NB4 (cell line): ENCODE measurements at regions not wholly inside any gene's neighbourhood (a gene's known extent, or its start where the extent isn't known, plus 50 kb on each side); places are given as distances from the start of the nearest gene placed in this dataset.

ENCODE experiments used
- CTCF ChIP-seq: IDR thresholded peaks from one replicate; pipeline ENCODE4 v1.5.1; 2012; ENCODE audit warnings: low read depth, low read length
- MYC ChIP-seq: IDR thresholded peaks from 2 replicates; pipeline ENCODE4 v1.6.1; 2011; ENCODE audit warnings: low read depth, low read length
- POLR2A ChIP-seq: IDR thresholded peaks from 2 replicates; pipeline ENCODE4 v1.6.1; 2011; ENCODE audit warnings: mild to moderate bottlenecking; ENCODE audit not compliant: insufficient read length; ENCODE audit errors: extremely low read depth
- TF ChIP-seq, protein P1 (sequence below): IDR thresholded peaks from 2 replicates; pipeline ENCODE4 v1.6.1; 2011; ENCODE audit warnings: low read depth, low read length

DNA sequence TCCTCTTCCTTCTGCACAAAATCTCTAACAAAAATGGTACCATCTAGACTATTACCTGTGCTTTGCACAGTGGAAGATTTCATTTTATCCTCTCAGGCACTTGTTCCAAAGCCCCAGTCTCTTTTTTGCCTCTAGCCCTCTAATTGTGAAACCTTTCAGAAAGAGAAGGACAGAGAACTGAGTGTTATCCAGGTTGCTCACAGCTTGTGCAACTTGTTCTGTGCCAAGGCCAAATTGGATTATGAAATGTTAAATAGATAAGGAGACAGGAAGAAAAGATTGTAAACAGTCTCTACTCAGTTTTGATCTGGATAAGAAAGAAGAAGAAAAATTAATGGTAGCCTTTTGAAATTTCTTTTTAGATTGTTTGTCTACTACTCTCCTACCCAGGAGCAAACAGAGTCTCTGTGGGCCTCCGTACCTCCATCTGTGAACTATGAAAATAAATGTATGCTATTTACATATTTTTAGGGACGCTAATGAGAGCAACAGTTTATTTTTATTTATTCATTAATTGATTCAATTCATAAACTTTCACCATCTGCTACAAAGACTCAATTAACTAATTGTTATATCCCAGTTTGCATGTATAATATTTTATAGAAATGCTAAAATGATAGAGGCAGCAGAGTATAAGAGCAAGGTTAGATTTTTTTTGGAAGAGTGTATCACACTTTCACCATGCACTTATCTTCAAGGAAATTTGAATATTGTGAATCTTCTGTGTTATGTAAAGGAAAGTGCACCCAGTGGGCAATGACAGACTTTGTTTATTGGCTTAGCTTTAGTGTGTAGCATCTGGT lies 339.0 kb upstream of the ETAA1 start:
- TF ChIP-seq CTCF (no peak), POLR2A (no peak), MYC (no peak)
- TF ChIP-seq, protein P1, sequence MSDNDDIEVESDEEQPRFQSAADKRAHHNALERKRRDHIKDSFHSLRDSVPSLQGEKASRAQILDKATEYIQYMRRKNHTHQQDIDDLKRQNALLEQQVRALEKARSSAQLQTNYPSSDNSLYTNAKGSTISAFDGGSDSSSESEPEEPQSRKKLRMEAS: no peak
